HG03066 (cell line): ENCODE measurements at regions not wholly inside any gene's neighbourhood (a gene's known extent, or its start where the extent isn't known, plus 50 kb on each side); places are given as distances from the start of the nearest gene placed in this dataset.
"Not testable (repeated sequence)": the region's sequence is repeated elsewhere in the genome, so short reads cannot be mapped to it uniquely, and the experiment has no call there.

Source experiments
- ATAC-seq: cut with Tn5 transposase; IDR thresholded peaks from one replicate; pipeline ENCODE4 v1.9.1; 2021; ENCODE audit warnings: low read depth; ENCODE audit not compliant: unreplicated experiment

DNA sequence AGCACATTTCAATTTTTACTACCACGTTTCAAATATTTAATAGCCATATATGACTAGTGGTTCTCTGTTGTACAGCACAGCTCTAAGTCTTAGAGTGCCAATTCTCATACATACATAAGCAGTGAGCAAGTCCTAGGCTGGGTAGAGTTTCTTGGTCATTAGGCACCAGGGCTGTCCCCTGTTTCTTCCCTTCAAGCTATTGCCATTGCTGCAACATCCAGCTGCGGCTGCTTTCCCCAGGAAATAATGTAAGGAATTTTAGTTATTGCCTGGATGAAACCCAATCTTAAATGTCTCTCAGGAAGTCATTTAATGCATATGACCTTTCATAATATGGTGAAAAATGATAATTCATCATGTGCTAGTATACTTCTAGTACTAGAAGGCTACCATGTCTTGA, 74.1 kb upstream of the PPP3CA start:
- no peak for ATAC-seq

DNA sequence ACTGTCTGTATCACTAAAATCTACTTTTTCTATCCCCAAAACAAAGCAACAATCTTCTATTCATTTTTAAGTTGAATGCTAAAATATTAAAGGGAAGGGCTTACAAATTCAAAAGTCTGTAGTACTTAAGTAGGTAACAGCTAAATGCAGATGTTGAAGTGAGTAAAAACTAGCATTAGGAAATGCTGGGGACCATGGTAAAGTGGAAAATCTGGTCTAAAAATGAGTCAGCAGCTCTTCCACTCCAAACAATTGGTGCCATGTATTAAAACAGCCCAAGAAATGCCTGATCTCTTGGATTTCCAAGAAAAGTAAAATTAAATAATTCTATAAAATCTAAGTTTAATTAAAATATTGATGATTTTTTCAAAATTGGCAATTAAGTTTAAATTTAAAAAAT, 73.3 kb upstream of the PPP3CA start:
- no peak for ATAC-seq

DNA sequence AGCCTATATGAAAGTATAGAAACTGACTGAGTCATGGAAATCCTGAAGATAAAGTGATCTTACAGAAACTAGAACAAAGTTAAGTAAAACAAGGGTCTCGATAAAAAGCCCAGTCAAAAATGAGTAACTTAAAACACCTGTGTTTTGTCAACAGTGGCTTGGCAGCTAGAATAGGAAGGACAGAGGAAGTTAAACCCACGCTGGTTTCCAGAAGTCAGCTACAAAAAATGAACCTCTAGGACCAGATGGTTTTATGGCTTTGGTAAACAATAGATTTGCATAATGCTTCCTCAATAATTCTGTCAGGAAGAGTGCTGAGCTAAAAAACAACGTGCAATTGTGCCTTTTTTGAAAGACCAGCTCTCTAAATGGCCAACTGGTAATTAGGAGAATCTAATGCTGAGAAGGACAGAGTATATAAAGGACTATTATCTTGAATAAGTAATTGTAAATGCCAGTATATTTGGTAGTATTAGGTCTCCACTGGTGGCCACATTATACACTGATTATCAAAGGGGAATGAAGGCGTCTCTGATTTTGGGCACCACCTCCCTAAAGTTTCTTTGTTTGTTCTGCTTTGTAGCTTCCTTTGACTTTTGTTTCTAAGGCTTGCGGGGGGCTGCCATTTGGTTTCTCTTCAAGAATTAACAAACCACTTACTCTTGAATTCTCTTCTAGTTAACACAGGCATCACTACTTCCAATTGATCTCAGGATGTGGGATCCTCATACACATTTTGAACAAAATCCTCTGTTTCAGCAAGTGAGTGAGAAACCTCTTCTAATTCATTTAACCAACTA, 72.2 kb upstream of the PPP3CA start:
- peak; percentile 70 for ATAC-seq

DNA sequence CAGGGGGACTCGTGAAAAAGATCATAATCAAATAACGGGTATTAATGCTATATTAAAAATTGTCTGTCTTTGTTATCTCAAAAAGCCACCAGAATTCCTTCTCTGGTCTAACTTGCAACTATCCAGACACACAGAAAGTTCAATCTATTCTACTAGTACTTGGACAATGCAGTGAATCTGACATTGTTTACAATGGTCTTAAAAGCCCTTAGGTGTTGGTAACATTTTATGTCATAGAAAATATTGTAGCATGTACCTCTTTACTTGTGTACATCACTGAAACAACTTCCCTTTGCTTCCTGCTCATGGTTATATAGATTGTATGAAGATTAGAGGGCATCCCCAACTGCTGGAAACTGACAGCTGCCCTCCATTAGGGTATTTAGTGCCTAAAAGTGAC, 71.1 kb upstream of the PPP3CA start:
- ATAC-seq = no peak

DNA sequence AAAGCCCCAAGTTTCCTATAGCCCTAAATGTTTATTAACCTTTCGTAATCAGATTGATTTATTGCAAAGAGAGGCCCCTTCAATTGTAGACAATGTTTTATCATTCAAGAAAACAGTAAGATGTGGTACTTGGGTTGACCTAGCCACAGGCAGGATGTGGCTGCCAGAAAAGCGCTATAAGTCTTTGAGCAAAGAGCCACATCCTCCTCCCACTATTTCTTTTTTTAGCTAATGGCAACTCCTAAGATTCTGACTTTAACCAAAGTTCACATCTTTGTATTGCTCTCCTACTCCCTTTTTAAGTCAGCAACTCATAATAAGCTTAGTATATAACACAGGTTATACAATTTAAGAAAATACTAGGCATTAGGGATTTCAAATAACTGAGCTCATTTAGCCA, 70.7 kb upstream of the PPP3CA start:
- peak; percentile 76 for ATAC-seq

DNA sequence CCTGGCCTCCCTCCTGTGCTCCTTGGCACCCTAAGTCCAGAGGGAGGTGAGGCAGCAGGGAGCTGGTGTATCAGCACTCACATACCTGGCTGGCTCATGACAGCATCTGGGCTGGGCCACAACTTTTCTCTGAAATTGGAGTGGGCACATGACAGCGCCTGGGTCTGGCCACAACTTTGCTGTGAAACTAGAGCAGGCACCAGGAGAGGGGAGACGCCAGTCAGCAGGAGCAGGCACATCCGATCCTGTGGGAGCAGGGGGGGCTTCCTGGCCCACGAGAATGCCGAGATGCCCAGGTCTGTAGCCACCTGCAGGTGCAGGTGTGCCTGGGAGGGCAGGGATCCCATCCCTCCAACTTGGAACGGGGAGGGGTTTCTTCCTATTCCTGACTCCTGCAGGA, 69.7 kb upstream of the PPP3CA start:
- no peak for ATAC-seq

DNA sequence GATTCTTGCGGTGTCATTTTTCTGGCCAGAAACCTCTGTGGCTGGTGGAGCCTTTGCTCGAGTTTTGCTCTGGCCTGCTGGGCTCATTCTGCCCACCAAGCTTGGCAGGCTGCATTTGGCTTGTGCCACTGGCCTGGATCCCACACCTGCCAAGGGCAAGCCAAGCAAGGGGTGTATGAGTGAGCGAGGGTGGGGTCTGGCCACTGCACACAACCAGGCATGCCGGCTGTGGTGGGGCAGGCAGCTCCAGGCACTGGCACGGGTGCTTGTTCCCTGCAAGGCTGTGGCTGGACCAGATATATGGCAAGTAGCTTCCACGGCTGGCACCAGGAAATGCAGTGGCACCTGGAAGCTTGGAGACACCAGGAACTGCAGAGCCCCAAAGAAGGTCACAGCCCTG, 68.6 kb upstream of the PPP3CA start:
- ATAC-seq = no peak

DNA sequence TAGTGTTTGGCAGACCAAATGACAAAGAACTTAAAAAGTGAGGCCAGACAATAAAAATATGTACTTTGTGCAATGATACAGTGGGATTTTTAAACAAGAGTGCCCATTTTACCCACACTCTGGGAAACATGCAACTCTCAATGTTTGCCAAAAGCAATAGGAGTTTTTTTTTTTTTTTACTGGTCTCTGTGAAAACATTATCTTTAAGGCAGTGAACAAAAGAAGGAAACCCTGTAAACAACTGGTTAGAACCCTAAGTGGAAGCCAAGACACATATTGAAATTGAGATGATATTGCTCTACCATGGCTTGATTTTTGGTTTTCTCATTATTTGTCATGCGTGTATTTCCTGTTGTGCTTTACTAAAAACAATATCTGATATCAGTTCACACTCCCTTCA, 67.2 kb upstream of the PPP3CA start:
- ATAC-seq = no peak

DNA sequence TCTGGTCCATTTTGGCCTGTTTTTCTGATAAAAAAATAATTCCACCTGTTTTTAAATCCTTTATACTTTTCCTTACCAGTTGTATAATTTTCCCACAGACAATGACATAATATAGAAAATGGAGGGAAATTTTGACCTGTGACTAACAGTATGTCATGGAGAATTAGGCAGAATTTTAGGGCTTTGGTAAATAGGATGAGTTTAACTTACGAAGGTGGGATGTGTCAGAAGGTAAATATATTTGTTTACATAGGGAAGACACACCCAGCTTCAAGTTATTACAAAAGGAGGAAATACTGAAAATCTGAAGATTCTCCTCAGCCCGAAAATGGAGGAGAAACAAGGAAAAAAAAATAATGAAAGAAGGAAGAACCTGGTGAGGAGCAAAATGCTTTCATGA, 64.6 kb upstream of the PPP3CA start:
- no peak for ATAC-seq

DNA sequence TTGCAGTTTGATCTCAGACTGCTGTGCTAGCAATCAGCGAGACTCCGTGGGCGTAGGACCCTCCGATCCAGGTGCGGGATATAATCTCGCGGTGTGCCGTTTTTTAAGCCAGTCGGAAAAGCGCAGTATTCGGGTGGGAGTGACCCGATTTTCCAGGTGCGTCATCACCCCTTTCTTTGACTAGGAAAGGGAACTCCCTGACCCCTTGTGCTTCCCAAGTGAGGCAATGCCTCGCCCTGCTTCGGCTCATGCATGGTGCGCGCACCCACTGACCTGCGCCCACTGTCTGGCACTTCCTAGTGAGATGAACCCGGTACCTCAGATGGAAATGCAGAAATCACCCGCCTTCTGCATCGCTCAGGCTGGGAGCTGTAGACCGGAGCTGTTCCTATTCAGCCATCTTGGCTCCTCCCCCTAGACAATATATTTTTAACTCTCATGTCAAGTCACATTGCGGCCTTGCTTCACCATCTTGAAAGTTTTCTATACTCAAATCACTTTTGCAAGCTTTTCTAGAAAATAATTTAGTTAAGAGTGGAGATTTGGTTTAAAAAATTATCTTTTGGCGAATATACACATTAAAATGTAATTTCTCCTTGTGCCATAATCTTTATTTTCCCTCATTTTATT, 64.1 kb upstream of the PPP3CA start:
- not testable (repeated sequence) for ATAC-seq

DNA sequence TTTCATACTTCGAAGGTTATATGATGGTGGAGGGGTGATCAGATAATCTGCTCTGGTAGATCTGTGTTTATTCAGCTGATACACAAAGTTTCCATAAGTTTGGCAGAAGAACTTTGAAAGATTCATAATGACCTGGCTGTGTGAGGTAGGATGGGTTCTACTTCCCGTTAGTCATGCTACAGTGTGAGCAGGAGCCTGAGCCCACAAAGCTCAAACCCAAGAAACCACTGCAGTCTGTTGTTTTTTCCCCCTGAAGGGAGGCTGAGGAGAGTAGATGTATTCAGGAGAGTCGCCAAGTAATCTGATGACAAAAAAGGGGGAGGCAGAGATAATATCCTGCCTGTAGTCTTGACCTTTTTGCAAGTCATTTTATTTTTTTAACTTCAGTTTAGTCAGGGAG, 52.8 kb upstream of the PPP3CA start:
- no peak for ATAC-seq

DNA sequence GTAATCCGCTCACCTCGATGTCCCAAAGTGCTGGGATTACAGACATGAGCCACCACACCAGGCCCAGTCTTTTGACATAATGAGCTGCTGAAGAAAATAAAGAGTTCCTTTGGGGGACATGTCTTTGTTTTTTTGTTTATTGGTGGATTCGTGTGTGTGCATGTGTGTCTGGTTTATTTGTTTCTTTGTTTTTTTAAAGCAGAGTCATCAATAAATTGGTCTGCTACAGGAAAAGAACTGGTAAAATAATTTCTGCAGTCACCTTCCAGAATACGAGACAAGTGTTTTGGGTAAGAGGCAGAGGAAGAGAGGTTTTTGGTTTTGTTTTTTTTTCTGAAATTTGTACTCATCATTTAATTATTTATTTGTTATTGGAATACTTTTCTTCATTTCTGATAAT, 51.5 kb upstream of the PPP3CA start:
- no peak for ATAC-seq
